HG03108 (cell line): ENCODE measurements at regions not wholly inside any gene's neighbourhood (a gene's known extent, or its start where the extent isn't known, plus 50 kb on each side); places are given as distances from the start of the nearest gene placed in this dataset.

Experiments
- ATAC-seq: cut with Tn5 transposase; IDR thresholded peaks from one replicate; pipeline ENCODE4 v1.9.1; 2021; ENCODE audit warnings: moderate library complexity; ENCODE audit not compliant: unreplicated experiment

DNA sequence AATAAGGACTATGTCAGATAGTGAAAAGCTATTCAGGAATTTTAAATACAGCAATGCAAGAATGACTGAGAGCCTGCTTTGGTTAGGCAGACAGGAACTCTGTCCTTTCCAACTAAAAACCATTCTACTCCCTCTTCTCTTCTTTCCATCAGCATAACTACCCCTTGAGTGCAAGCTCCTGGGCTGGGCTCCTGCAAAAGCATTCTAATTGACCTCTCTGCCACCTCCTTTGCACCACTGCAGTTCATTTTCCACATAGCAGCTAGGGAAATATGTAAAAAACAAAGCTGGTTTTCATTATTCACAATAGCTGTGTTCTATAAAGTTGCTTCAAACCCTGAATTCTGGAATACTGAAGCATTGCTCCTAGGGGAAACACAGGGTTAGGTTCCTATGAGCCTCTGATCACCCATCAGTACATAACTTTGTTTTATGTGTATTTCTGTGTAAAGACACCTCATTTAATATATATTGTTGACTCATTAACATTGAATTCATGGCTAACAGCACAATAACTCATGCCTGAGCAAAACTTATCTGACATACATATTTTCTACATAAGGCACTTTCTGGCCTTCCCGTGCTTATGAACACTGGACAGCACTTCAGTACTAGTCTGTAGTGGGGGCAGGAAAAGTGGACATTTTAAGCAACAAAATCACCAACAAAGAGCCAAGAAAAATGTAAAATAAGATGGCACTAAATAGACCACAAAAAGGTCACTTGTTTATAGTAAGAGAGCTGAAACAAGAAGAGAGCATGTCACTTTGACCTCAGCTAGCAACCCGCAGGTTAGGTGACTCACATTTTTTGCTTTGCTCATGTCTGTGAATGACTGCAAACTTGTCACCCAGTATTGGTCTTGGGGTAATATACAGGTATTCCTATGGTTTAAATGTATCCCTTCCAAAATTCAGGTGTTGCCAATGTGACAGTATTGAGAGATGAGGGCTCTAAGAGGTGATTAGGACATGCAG is 57.9 kb upstream of the IRF2BP2 start:
- no peak for ATAC-seq

DNA sequence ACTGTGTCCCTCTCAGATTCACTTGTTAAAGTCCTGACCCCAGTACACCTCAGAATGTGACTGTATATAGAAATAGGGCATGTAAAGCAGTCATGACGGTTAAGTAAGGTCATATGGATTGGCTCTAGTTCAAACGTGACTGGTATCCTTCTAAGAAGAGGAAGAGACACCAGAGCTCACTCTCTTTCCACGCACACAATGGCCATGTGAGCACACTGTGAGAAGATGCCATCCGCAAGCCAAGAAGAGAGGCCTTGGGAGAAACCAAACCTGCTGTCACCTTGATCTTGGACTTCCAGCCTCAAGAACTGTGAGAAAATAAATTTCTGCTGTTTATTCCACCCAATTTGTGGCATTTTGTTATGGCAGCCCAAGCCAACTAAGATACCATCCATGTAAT is 56.8 kb upstream of the IRF2BP2 start:
- no peak for ATAC-seq

DNA sequence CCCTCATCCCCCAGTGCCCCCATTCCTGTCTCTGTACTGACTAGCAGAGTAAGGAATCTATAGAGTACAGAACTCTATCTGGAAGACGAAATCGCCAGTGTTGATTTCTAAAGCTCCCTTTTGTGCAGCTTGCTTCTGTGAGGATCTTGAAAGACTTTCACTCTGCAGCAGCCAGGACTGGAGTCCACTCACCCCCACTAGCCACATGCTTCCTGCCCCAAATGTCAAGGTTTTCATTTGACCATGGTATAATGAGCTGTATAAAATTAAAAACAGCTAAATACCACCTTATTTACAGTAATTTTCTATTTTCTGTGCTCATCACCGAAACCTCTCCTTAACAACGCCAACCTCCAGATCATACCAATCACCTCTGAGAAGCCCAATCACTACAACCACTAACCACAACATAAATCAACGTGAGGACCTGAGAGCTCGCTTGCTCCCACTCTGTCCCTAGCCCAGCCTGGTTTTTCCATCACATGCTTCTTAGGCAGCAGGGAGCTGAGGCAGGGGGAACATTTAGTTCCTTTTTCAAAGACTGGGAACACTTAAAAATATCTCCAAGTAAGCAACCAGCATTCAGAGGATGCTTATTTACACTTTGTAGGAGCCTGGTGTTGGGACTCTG is 56.1 kb upstream of the IRF2BP2 start:
- ATAC-seq: no peak

DNA sequence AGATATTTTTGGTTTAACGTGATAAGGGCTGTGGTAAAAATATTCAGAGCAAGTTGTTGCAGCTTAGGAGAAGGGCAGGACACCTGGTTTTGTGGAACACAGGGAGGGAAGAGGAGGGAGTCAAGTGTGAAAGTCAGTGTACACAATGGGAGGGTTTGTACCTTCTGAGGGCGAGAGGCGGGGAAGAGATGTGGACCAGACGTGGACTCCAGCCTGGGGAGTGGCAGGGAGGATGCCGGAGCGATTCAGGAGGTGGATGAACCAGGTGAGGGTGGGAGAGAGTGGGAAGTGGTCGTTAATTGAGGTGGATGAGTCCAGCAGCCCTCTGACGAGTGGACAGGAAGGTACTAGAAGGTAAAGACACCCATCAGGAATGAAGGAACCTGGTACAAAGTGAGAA is 52.2 kb upstream of the IRF2BP2 start:
- ATAC-seq: no peak

DNA sequence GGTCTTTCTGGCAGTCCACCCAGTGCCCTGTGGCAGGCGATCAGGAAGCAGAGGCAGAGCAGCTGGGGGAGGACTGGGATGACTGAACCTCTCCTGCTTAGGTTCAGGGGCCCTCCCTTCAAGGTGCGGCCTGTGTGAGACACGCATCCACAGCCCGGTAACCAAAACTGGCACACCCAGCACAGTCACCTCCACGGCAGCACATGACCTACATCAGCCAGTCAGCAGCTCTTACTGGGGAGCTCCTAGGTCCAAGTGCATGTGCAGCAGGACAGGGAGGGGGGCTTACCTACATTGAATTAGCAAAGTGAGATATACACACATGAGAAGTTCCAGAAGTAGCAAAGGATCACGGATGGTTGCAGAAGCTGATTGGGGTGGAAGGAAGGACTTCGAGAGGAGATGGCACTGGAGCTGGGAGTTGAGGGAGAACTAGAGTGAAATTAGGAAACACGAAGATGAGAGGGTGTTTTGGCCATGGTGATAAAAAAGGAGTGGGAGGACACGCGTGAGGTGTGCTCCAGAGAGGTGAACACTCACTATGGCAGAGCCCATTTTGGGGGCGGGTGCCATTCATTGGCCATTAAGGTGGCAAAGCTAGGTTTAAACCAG is 51.4 kb upstream of the IRF2BP2 start:
- no peak for ATAC-seq

DNA sequence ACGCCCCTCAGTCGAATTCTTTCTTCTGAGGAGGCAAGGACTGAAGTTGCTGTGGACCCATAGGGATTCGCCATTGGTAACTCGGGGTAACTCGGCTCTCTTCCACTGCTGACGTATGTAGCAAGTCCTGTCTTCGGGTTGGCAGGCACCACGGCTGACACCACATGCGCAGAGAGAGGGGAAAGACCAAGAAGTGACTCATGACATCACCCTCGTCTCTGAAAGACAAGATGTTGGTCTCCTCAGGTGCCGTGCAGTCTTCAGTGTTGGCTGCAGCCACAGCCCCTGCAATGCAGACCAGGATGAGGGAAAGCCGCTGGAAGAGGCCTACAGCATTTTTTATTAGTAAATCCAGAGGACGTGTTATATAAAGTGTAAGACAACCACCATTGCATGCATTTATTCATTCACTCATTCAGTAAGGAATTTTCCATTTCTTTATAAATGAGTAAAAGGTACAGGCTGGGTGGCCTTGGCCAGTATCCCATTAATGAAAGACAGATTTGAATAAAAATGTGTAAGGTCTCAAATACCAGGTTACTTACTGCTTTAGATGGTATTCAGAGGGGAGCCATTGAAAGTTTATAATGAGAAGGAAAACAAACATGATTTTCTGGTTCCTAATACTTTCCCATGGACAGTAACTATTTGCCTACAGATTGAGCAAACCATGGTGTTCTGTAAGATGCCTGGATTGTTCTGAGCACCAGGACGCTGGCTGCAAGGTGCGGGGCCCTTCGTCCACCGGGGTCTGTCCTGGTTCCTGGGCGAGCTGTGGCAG is 50.7 kb upstream of the IRF2BP2 start:
- no peak for ATAC-seq
